ENCODE measurements at regions not wholly inside any gene's neighbourhood (a gene's known extent, or its start where the extent isn't known, plus 50 kb on each side); places are given as distances from the start of the nearest gene placed in this dataset.

DNA sequence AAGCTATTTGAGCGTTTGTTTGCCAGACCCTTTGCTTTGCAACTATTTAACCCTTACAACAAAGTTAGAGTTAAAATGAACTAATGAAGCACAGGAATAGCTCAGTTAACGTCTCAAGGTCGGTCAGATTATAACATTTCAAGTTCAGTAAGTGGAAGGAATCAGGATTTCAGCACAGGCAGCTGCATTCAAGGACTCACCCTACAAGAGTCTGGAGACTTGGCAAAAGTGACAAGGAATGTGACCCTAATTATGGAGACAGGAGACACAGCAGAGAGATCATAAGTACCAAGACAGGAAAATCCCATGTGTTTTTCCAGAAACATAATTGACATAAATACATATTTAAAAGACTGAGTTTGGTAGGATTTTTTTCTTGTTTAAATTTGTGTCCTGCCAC lies 1481.7 kb downstream of the TECRL start:
- DNase-seq = no peak
- intact Hi-C loops (cut with DNase I) = no loop called here

DNA sequence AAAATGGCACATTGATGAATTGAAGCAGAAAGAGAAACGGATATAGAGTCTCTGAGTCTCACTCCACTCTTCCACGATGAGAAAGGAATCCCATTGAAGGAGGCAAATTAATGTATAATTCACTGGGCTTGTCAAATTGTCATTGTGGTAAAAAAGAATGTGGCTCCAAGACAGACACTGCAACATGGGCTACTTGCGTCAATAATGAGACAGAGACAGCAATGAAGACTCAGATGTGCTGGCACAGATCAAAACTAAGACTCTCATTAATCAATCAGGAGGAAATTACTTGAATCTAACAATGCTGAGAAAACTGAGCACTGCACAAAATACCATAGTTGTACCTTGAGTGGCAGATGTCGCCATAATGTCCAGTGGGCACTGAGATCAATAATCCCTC lies 1485.5 kb downstream of the TECRL start:
- intact Hi-C loops (cut with DNase I) = no loop called here
- no peak for DNase-seq

DNA sequence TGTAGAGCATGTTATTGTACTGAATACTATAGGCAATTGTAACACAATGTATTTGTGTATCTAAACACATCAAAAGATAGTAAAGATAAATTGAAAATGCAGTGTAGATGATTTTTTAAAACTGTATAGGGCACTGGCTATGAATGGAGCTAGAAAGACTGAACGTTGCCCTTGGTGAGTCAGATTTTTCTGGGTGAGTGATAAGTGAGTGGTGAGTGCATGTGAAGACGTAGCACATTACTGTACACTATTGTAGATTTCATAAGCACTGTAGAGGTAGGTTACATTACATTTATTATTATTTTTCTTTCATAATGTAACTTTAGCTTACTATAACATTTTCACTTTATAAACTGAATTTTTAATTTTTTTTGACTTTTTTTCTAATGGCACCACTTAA lies 1491.6 kb downstream of the TECRL start:
- DNase-seq = no peak
- intact Hi-C loops (cut with DNase I) = no loop called here

DNA sequence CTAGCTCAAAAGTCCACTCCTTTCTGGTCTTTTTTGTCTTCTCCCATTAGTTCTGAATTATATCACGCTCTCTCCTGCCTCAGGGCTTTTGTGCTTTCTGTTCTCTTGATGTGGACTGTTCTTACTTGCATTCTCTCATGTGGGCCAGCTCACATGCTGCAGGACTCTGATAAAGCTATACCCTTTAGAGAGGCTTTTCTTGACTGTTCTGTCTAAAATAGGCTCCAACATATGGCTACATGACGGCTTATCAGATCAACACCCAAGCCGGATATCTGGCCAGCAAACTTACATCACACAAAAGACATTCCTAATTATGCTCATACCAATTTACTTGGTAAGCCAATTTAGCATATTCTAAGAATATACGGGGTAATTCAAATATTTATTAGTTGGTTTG lies 1494.5 kb downstream of the TECRL start:
- intact Hi-C loops (cut with DNase I) = no loop called here
- DNase-seq = no peak

DNA sequence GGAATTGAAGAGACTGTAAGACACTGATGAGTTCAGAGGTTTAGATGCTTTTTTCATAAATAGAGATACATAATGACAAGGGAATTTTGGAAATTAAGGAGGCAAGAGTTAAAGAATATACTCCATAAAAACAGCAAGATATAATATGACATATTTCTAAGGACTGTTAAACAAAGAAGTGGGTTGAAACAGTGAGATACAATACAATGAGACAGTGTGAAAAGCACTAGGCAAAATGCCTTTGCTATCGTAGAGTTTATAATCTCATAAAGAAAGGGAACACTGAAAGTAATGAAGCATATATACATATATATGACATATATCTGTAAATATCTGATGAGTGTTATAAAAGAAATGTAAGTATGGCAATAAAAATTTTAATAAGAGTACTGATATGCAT lies 1496.2 kb downstream of the TECRL start:
- DNase-seq = no peak
- intact Hi-C loops (cut with DNase I) = no loop called here

DNA sequence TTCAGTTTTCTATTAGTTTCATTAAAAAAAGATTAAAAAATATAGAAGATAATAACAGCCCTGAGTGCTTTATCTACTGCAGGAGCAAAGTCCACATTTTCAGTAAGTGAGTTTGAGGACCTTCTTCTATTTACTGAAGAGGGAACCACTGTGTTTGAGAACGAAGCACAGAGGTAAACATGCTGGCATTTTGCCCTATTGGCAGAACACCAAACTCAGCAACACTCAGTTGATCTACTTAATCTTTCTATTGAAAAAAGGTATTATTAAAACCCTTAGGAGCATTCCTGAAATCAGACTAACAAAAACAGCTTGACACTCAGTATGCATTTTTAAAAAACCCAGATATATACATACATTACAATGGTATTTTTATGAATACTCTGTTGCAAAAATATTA lies 1496.7 kb downstream of the TECRL start:
- intact Hi-C loops (cut with DNase I) = no loop called here
- DNase-seq = no peak

DNA sequence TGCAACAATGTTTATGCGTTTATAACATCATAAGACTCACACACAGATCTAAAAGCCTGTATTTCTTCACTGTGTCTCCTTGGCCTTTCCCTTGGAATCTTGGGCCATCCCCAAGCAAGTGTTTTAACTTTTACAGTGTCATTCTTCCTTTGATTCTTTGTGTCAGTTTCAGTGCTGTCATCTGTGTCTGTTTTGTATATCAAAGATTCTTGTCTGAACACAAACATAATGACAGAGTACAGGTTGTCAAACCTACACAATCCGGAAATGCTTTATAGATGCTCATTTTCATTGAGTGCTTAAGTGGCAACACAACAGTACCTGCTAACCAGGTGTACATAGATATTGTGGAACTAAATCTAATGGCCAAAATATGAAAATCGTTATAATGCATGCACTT lies 1500.0 kb downstream of the TECRL start:
- no peak for DNase-seq
- intact Hi-C loops (cut with DNase I) = no loop called here

DNA sequence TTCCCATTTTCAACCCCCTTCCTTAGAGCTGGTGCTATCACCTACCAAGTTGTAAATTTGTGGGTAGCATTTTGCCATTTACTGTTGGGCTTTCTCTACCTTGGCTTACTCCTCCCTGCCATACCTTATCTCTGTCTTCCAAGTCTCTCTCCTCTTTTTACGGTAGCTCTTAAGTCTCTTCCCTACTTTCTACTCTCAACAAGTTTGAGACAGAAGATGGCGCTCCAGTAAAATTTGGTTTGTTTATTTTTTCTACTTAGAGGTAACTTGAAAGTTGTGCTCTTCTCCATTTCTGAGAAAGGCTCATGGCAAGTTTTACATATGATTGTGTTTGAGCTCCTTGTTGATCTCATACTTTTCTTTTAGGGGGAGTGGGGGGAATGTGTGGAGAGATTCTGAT lies 1508.1 kb downstream of the TECRL start:
- no peak for DNase-seq
- intact Hi-C loops (cut with DNase I) = no loop called here

DNA sequence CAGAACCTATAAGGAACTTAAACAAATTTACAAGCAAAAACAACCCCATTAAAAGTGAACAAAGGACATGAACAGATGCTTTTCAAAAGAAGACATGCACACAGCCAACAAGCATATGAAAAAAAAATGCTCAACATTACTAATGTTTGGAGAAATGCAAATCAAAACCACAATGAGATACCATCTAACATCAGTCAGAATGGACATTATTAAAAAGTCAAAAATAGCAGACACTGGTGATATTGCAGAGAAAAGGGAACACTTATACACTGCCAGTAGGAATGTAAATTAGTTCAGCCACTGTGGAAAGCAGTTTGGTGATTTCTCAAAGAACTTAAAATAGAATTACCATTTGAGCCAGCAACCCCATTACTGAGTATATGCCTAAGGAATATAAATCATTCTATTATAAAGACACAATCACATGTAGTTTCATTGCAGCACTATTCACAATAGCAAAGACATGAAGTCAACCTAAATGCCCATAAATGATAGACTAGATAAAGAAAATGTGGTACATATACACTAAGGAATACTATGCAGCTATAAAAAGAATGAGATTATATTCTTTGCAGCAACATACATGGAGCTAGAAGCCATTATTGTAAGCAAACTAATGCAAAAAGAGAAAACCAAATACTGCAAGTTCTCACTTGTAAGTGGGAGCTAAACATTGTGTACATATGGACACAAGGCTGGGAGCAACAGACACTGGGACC lies 1509.4 kb downstream of the TECRL start:
- intact Hi-C loops (cut with DNase I) = no loop called here
- no peak for DNase-seq

DNA sequence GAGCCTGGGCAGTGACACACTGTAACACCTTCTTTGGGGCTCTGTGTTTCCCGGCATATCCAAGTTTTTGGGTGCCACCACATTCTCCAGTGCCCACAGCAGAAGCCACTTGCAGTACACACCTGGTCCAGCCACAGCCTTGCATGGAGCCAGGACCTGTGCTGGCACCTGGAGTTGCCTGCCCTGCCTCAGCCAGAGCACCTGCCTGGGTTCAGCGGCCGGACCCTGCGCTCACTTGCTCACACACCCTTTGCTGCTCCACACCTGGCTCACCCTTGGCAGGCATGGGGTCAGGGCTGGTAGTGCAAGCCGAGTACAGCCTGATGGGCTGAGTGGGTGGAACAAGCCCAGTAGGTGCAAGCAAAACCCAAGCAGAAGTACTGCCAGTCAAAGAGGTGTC lies 1511.1 kb downstream of the TECRL start:
- intact Hi-C loops (cut with DNase I) = no loop called here
- DNase-seq = peak in 3 of 10 donors; percentile 64 to 78 (median 67)

DNA sequence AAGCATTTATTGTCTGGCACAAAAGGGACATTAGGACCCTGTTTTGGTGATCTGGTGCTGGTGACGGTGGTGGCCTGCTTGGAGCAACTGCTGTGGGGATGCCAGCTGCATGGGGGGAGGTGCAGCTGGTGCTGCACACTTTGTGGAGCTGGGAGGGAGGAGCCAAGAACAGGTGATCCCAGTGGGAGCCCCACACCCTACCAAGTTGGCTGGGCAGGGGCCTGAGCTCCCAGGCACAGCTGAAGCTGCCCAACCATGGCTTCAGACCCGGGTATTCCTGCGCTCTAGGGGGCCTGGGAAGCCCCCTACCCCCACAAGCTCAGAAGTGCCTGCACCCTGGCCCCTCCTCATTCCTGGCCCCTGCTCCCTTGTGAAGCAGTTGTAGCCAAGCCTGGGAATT lies 1512.5 kb downstream of the TECRL start:
- peak in 1 of 10 donors; percentile 62 for DNase-seq
- intact Hi-C loops (cut with DNase I) = no loop called here

DNA sequence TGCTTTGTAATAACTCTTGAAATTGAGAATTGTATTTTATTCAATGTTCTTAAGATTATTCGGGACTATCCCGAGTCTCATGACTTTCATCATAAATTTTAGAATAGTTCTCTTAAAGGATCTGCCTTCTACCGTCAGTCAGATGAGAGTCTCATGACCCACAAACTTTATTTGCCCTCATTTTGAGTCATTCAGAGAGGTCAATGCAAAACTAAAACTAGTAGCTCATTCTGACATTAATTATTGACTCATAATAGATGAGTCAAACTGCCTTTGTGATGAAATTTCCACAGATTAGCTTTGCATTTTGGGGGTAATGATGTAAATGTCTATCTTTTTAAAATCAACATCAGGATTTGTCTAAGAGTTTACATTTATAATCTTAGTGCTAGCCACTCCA lies 1527.3 kb downstream of the TECRL start:
- intact Hi-C loops (cut with DNase I) = no loop called here
- DNase-seq = no peak

DNA sequence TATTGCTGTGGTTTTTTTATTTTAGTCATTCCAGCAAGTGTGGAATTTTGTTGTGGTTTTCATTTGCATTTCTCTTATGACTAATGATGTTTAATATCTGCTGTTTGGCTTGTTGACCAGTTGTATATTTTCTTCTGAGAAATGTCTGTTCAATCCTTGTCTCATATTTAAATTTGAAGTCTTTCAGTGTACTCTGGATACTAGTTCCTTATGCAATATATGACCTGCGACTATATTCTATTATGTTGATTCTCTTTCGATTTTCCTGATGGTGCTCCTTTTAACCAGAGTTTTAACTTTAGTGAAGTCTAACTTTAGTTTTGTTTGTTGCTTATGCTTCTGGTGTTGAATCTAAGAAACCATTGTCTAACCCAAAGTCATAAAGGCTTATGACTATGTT lies 1528.0 kb downstream of the TECRL start:
- no peak for DNase-seq
- intact Hi-C loops (cut with DNase I) = no loop called here

DNA sequence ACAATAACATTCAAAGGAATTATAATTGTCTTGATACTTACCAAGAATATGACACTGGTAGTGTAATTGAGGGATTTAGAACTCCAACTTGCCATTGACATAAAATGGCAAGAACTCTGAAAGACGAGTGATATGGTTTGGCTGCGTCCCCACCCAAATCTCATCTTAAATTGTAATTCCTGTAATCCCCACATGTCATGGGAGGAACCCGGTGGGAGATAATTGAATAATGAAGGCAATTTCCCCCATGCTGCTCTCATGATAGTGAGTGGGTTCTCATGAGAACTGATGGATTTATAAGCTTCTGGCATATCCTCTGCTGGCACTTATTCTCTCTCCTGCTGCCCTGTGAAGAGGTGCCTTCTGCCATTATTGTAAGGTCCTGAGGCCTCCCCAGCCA lies 1536.4 kb downstream of the TECRL start:
- intact Hi-C loops (cut with DNase I) = no loop called here
- no peak for DNase-seq

DNA sequence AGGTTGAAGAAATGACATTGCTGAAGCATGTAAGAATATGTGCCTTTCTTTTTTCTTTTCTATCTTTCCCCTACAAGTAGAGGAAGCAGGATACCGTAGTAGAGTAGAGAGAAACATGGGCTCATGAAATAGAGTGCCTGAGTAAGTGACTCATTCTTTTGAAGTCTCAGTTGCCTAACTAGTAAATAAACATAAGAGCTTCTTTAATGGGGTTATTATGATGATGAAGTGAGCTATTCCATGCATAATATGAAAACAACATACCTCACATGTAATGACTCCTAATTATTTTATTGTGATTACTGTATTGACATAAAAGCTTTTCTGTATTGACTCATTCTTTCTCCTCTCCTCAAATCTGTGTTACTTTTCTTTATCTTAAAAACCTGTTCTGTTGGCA lies 1538.2 kb downstream of the TECRL start:
- intact Hi-C loops (cut with DNase I) = no loop called here
- no peak for DNase-seq

DNA sequence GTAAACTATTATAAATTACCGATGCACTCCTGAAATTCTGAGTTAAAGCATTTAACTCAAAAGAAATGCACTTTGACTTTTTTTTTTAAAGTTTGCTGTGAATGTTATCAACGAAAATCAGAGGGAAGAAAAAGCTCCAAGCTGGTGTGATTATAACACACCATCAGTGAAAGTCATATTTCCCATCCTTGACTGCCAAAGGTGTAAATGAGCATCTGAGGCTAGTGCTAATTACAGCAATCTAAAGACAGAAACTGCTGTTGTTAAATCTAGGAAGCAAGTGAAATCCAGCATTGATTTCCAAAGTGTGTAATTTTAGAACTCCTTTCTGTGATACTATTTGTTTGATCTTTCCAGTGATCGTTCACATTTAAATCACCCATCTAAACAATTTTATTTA lies 1538.8 kb downstream of the TECRL start:
- intact Hi-C loops (cut with DNase I) = no loop called here
- DNase-seq = no peak

DNA sequence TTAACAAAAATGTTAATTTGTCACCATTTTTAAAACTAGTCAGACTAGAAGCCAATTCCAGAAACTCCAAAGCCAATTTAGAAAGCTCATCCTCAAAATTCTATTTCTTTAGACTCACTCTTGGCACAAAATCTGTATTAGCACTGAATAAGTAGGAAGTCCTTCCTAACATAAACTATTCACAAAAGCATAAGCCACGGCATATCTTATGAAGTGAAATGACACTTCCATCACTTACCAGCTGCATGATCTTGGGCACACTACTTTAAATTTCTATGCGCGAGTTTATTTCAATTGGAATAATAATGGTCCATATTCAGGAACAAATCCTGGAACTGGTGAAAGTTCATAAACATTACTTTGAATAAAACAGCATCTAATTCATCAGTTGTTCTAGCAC lies 1544.0 kb downstream of the TECRL start:
- no peak for DNase-seq
- intact Hi-C loops (cut with DNase I) = no loop called here

DNA sequence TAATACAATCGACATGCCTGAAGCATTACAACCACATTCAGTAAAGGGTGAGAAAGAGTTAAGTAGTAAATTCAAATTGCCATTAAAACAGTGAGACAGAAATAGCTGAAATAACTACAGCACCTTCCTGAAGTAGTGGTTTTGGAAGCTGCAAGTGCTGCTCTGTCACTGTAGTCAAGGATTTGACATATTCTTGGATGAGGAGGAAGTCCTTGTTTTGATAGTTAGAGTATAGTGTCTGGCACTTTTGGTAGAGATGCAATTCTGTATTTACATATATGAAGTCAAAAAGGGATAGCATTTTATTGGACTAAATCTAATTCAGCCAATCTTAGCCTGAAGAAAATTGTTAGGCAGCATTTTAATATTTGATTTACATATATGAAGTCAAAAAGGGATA lies 1559.6 kb downstream of the TECRL start:
- no peak for DNase-seq
- intact Hi-C loops (cut with DNase I) = no loop called here

DNA sequence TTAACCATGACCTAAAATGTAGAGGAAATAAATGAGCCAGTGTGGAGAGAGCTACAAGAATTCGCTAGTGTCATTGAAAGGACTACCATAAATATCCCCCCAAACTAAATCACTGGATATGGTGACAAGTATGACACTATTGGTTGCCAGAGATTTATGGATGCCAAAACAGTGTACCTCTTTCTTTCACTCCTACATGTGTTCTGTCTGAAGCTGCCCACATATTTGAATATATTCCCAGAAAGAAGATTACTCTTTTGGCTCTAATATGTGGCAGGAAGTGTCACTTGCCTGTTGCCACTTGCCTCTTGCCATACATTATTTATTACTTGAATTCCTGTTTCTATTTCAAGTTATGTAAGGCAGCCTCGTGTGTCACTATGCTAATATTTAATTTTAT lies 1573.6 kb downstream of the TECRL start:
- DNase-seq = no peak
- intact Hi-C loops (cut with DNase I) = no loop called here

DNA sequence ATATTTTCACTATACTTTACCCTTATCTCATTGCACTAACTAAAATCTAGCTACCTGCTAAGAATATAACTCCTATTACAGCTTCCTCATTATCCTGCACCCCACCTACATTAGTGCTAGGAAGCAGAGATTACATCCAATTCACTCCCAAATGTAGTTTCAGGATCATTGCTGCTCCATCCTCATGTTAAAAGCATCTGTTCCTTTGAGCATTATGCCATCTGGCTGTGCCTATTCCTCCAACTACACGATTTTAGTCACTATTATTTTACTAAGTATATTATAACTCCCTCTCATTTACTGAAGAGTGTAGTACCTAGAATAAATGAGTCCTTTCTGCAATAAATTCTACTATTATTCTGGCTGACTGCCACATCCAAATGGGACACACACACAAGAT lies 1586.9 kb downstream of the TECRL start:
- no peak for DNase-seq
- intact Hi-C loops (cut with DNase I) = no loop called here

DNA sequence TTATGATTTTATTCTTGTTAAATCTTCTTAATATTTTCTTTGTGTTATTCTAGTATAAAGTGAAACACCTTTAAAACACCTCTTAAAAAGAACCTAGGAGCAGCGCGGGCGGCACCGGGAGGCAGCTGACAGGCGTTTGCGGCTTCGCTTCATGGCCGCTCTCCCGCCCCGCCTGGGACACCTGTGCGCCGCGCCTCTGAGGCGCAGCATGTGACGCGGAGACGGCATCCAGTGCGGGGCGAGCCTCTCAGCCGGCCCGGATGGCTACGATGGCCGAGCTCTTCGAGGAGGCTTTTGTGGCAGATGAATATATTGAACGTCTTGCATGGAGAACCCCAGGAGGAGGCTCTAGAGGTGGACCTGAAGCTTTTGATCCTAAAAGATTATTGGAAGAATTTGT lies 1592.7 kb downstream of the TECRL start:
- intact Hi-C loops (cut with DNase I) = no loop called here
- DNase-seq = peak in 4 of 10 donors; percentile 28 to 63 (median 52)

DNA sequence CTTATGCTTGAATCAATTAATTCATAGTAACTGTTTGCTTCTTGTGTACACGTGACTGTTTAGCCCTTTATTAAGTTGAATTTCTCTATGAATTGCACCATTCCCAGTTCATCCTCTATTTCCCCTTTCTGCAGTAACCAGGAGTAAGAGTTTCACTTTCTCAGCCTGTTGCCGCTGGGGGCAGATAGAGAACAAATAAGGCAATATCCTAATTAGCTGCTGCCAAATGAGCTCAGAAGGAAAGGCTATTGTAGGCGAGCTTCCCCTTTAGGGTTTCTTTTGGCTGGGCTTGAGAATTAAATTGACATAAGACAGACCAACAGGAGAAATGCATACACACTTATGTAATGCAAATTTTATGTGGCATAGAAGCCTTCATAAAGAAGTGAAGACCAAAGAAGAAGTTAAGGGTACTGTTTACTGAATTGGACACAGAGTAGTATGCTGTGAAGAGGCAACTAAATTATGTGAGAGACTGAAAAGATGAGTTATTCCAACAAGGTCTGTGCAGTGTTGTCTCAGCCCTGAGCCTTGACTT lies 1594.7 kb downstream of the TECRL start:
- intact Hi-C loops (cut with DNase I) = no loop called here
- no peak for DNase-seq

DNA sequence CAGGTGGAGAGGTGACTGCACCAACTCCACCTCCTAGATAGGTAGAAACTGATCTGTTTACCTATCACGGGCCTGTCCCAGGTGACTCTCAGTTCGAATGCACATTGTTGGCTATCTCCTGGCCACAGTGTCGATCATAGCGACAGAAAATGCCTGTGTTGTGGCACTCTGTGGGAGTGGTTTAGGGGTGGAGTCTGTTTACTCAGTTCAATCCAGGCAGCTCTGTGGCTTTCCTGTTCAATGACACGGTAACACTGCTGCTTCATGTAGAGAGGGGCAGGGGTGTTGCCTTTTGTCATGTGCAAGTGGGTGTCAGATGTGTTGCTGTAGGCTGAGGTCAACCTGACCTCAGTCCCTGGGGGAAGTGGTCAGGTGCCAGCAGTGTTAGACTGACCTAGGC lies 1602.4 kb downstream of the TECRL start:
- DNase-seq = peak in 1 of 10 donors; percentile 32
- intact Hi-C loops (cut with DNase I) = no loop called here

All from posterior cingulate gyrus (tissue), 11 donors.